AG09319 (cell line): ENCODE measurements at regions not wholly inside any gene's neighbourhood (a gene's known extent, or its start where the extent isn't known, plus 50 kb on each side); places are given as distances from the start of the nearest gene placed in this dataset.

Source experiments
- DNase-seq: peaks from one replicate; pipeline ENCODE4 v3.0.0-alpha.2; 2010; ENCODE audit warnings: low read depth; ENCODE audit errors: extremely low read depth
- CTCF ChIP-seq: IDR thresholded peaks from 2 replicates; pipeline ENCODE4 v1.5.1; 2011; ENCODE audit warnings: low read depth, mild to moderate bottlenecking, inconsistent platforms, low read length, moderate library complexity

- no peak for TF ChIP-seq CTCF
- no peak for DNase-seq
Observed at GRCh38 chr1:79568411-79568810, 561.9 kb upstream of the ADGRL4 start.

GRCh38 chr1:79561521-79561978 is 555.0 kb upstream of the ADGRL4 start:
- no peak for DNase-seq
- TF ChIP-seq CTCF, result no peak

- no peak for DNase-seq
- no peak for TF ChIP-seq CTCF
Observed at GRCh38 chr1:79556189-79556588, 549.7 kb upstream of the ADGRL4 start.

GRCh38 chr1:79554688-79555087 is 548.2 kb upstream of the ADGRL4 start:
- DNase-seq, result no peak

GRCh38 chr1:79551321-79551720 is 544.8 kb upstream of the ADGRL4 start:
- no peak for DNase-seq
- no peak for TF ChIP-seq CTCF

More at GRCh38 chr1:79554688-79555087, 548.2 kb upstream of the ADGRL4 start:
- TF ChIP-seq CTCF, result no peak

GRCh38 chr1:79550402-79550801 is 543.9 kb upstream of the ADGRL4 start:
- no peak for DNase-seq
- no peak for TF ChIP-seq CTCF

- no peak for TF ChIP-seq CTCF
- no peak for DNase-seq
Observed at GRCh38 chr1:79549201-79549600, 542.7 kb upstream of the ADGRL4 start.

- no peak for DNase-seq
- TF ChIP-seq CTCF, result no peak
Observed at GRCh38 chr1:79547514-79547913, 541.0 kb upstream of the ADGRL4 start.
